ENCODE measurements at regions not wholly inside any gene's neighbourhood (a gene's known extent, or its start where the extent isn't known, plus 50 kb on each side); places are given as distances from the start of the nearest gene placed in this dataset.

- no peak overlapping the region for H3K27ac ChIP-seq (ENCODE audit: low read depth, low read length)
- no peak for FAIRE-seq
- no peak overlapping the region for H3K4ac ChIP-seq (replicated peaks; ENCODE audit: insufficient read length, low read depth, low read length)
- H2BK15ac ChIP-seq (ENCODE audit: low read length) = no peak overlapping the region
- H3K18ac ChIP-seq (ENCODE audit: extremely low read depth, low read length) = no peak overlapping the region
- H3K56ac ChIP-seq (replicated peaks; ENCODE audit: insufficient read length, low read depth, low read length) = no peak overlapping the region
- no peaks in the 10 kb centered on the region for H4K20me1 ChIP-seq (replicated peaks in 1 of 2; ENCODE audit: control insufficient read depth in 1 of 2, insufficient read depth in 2 of 2, low read length in 2 of 2)
- no peak overlapping the region for H2BK12ac ChIP-seq (ENCODE audit: low read depth, low read length)
- H2AK5ac ChIP-seq (ENCODE audit: low read depth, low read length) = no peak overlapping the region
- H3K36me3 ChIP-seq (ENCODE audit: control insufficient read depth in 2 of 4, insufficient read depth in 4 of 4, low read length in 3 of 4) = no peaks in the 10 kb centered on the region
- H4K8ac ChIP-seq (ENCODE audit: extremely low read depth, insufficient read depth, low read length) = no peak overlapping the region
- no peak overlapping the region for H3K9ac ChIP-seq (replicated peaks in 1 of 4; ENCODE audit: extremely low read depth in 1 of 4, low read depth in 3 of 4, low read length in 3 of 4)
- H3K4me3 ChIP-seq (ENCODE audit: extremely low read depth in 1 of 4, insufficient read depth in 2 of 4, low read depth in 3 of 4, low read length in 4 of 4) = no peak overlapping the region
- no peak overlapping the region for H4K5ac ChIP-seq (ENCODE audit: insufficient read length, low read depth, low read length)
- ChIA-PET CTCF (ENCODE audit: partially characterized antibody) (no interaction called here), POLR2A (ENCODE audit: partially characterized antibody) (no interaction called here)
- no peak overlapping the region for H4K91ac ChIP-seq (replicated peaks; ENCODE audit: insufficient read length, low read length)
- no peak overlapping the region for H2AFZ ChIP-seq (ENCODE audit: low read length)
- H3K4me2 ChIP-seq (ENCODE audit: insufficient read depth in 1 of 2, low read depth in 2 of 2, low read length in 2 of 2) = no peak overlapping the region
- no peaks in the 10 kb centered on the region for H3K23me2 ChIP-seq (ENCODE audit: low read depth, low read length)
- 0 out of 7 replicates have a peak, but pooled peaks cover 0 to 2% (median 0%) of the 10 kb centered on the region in 4 experiments for H3K4me1 ChIP-seq (replicated peaks in 1 of 4; ENCODE audit: control insufficient read depth in 3 of 4, insufficient read depth in 4 of 4, low read length in 3 of 4)
- H3K23ac ChIP-seq (ENCODE audit: insufficient read length) = no peak overlapping the region
- no peak overlapping the region for H2BK20ac ChIP-seq (ENCODE audit: low read length)
- H3K79me1 ChIP-seq (ENCODE audit: low read depth, low read length) = no peaks in the 10 kb centered on the region
- no peak overlapping the region for H3K14ac ChIP-seq (ENCODE audit: insufficient read length)
- WGBS, 2 experiments (ENCODE audit: extremely low coverage in 1 of 2, insufficient coverage in 1 of 2, insufficient read length in 1 of 2, insufficient replicate concordance in 2 of 2, low coverage in 1 of 2, low lambda C conversion rate in 2 of 2, missing lambda C conversion rate in 1 of 2) = 88% methylated on average over 7 of the region's 7 CpGs; no CpG with 5 or more reads in 1 of the 2 experiments
- H2BK120ac ChIP-seq (replicated peaks; ENCODE audit: low read depth, low read length) = no peak overlapping the region
- H2BK5ac ChIP-seq (ENCODE audit: low read depth, low read length) = no peak overlapping the region
- no peaks in the 10 kb centered on the region; a peak in 1 of 4 replicates for H3K79me2 ChIP-seq (ENCODE audit: control insufficient read depth in 1 of 2, insufficient read depth in 2 of 2, low read length in 2 of 2)
- DNase-seq (ENCODE audit: low read depth in 1 of 2, low spot score in 2 of 2) = no peak
- H3K9me3 ChIP-seq (ENCODE audit: insufficient read depth in 2 of 2, low read depth in 1 of 2, low read length in 1 of 2) = peaks cover 3 to 5% of the 10 kb centered on the region in 2 experiments; a peak in 3 of 4 replicates
- no peaks in the 10 kb centered on the region for H3K27me3 ChIP-seq (replicated peaks in 1 of 4; ENCODE audit: control insufficient read depth in 3 of 4, extremely low read depth in 1 of 4, insufficient read depth in 3 of 4, low read length in 3 of 4)
- TF ChIP-seq RAD21 (IDR thresholded peaks at IDR 0.05 in 1 of 2, conservative IDR thresholded peaks at IDR 0.05 in 1 of 2; ENCODE audit: low read depth in 2 of 2, low read length in 2 of 2) = peak; percentile 51 to 59
- TF ChIP-seq MAFK (IDR thresholded peaks at IDR 0.05; ENCODE audit: low read depth, low read length) = no peak
- no peak for TF ChIP-seq ATF2 (IDR thresholded peaks at IDR 0.05; ENCODE audit: low read length)
- TF ChIP-seq SAP30 (IDR thresholded peaks at IDR 0.05; ENCODE audit: insufficient read depth, insufficient replicate concordance, low read length) = no peak
- TF ChIP-seq, protein P1, sequence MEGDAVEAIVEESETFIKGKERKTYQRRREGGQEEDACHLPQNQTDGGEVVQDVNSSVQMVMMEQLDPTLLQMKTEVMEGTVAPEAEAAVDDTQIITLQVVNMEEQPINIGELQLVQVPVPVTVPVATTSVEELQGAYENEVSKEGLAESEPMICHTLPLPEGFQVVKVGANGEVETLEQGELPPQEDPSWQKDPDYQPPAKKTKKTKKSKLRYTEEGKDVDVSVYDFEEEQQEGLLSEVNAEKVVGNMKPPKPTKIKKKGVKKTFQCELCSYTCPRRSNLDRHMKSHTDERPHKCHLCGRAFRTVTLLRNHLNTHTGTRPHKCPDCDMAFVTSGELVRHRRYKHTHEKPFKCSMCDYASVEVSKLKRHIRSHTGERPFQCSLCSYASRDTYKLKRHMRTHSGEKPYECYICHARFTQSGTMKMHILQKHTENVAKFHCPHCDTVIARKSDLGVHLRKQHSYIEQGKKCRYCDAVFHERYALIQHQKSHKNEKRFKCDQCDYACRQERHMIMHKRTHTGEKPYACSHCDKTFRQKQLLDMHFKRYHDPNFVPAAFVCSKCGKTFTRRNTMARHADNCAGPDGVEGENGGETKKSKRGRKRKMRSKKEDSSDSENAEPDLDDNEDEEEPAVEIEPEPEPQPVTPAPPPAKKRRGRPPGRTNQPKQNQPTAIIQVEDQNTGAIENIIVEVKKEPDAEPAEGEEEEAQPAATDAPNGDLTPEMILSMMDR (IDR thresholded peaks at IDR 0.05; ENCODE audit: control extremely low read depth in 1 of 3, insufficient read depth in 1 of 3, low read depth in 1 of 3, low read length in 3 of 3) = peak; percentile 33 to 46 (median 40); a peak in 3 of 4 replicates
- no peak for TF ChIP-seq CBX8 (IDR thresholded peaks at IDR 0.05; ENCODE audit: borderline replicate concordance, low read depth, low read length)
- no peak for TF ChIP-seq CEBPB (IDR thresholded peaks at IDR 0.05; ENCODE audit: low read depth, low read length)
- no peak for TF ChIP-seq BACH1 (IDR thresholded peaks at IDR 0.05; ENCODE audit: low read length)
- no peak for TF ChIP-seq JUN (IDR thresholded peaks at IDR 0.05; ENCODE audit: low read depth, low read length)
- TF ChIP-seq SIX5 (IDR thresholded peaks at IDR 0.05; ENCODE audit: low read depth, low read length) = no peak
Observed at GRCh38 chrX:1749499-1749898, 134.6 kb downstream of the ASMT start.

All from H1 (cell line).